ENCODE measurements at regions not wholly inside any gene's neighbourhood (a gene's known extent, or its start where the extent isn't known, plus 50 kb on each side); places are given as distances from the start of the nearest gene placed in this dataset.

DNA sequence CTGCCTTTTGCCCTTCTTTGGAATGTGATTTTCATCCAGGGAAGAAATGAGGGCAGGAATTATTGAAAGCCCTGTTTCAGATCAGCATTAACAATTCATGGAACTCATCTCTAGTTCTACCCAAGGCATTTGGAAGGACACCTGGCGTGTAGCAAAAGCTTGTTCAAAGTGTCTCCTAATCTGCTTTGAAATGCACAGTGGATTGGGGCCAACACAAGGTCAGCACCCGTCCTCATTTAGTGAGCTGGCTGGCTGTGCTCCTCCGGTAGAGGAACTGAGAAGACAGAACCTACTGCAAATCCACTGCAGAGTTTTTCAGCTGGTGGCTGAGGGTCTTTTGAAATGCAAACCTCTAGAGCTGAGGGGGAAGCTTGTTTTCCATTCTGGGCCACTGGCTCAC lies 141.6 kb upstream of the STT3B start:
- DNase-seq: no peak

DNA sequence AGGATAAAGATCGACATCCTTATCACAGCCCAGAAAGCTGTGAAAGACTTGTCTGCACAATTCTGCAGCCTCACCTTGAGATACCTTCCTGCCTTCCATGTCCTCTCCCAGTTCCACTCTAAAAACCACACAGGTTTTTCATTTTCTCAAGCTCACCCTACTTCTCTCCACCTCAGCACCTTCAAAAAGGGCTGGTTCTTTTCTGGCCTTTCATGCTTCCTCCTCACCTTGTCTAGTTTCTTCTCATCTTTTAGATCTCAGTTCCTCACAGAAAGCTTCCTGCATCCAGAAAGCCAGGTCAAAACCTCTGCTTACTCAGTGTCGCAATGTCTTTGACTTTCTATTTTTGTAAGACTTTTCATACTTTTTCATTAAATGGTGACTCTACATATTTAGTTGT lies 140.2 kb upstream of the STT3B start:
- DNase-seq: no peak

DNA sequence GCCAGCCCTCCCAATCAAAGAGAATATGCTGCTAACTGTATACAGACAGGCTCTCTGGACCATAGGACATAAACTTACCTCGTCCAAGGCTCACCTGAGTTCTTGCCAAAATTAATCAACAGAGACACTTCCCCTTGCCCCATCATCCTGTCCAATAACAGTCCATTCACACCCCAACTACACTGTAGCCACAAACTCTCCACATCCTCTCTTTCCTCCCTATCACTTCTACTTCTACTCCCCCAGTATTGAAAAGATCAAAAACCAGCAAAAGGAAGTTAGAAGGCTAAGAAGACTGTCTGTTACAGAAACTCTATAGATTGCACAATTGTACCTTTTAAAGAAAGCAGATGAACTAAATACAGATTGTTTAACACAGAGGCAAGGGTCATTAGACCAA lies 133.5 kb upstream of the STT3B start:
- no peak for DNase-seq

DNA sequence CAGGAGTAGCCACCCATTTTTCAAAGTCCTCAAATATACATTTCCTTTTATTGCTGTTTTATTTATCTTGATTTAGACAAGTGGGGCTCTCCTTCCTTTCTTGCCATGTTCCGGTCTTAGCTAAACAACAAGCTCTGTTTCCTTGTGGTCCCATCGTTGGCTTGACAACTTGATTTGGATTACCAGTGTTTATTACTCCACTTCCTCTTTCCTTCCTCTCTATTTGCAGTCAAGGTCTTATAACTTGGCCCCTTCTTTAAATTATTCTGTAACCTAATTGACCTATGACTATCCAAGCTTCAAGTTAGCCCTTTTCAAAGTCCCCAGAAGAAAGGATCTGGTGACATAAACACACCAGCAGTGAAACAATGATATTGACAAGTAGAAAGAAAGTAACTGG lies 130.6 kb upstream of the STT3B start:
- no peak for DNase-seq

DNA sequence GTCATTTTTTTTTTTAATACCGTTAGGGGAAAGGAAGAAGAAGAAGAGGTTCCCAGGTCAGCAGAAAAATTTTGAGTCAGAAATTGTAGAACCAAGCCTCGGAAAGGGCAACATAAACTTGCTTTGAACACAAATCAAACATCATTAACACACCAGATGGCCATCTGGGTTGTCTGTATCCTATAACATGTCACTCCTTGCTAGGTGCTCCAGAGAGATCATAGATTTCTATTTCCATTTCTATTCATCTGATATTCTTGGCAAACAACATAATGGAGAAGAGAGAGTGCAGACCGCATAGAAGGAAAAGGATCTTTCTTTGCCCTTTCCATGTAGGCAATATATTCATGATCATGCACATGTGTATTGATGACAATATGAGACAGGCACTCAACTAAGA lies 129.5 kb upstream of the STT3B start:
- no peak for DNase-seq

DNA sequence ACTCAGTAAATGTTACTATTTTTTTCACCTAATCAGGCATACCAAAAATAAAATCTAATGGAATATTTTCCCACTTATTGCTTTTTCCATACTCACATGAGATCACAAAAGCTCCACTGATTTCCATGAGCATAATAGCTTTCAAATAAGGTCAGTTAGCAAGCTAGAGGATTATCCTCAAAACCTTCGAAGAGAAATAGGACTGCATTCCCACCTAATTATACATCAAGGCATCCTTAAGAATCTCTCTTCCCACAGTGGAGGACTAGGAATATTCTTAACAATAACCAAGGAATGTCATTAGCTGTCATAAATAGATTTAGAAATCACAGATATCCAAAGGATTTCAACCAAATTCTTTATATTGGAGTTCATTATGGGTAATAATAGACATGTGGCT lies 127.9 kb upstream of the STT3B start:
- DNase-seq: no peak

DNA sequence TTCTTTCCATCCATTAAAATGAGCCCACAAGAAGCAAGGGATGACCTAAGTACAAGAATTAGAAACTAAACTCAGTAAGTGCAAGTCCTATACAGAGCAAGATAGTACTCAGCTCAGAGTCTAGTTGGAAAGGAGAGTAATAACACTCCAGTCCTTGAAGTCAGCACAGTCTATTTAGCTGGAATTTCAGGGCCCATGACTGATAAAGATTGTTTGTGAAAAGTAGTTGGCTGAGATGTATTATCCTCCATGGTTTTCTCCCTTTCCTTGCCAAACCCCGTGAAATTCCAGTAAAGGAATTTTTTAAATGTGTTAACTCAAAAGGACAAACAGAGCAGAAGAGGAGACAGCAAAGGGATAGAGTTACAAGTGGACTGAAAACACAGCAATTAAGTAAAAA lies 127.2 kb upstream of the STT3B start:
- DNase-seq: no peak

DNA sequence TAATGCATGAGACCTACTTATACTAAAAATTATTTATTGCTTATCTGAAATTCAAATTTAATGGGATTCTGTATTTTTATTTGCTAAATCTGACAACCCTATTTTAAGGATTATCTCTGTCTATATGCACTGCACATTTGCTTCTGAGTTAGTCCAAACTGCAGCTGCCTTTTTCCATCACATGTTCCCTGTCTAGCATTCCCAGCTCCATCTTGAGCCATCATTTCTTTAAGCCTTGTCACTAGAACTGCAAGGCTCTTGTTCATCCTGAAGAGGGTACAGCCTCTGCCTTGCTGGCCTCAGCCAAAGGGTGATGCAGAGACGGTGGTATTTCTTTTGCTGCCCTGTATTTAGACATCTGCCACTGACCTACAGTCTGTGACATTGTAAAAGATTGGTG lies 125.8 kb upstream of the STT3B start:
- no peak for DNase-seq

DNA sequence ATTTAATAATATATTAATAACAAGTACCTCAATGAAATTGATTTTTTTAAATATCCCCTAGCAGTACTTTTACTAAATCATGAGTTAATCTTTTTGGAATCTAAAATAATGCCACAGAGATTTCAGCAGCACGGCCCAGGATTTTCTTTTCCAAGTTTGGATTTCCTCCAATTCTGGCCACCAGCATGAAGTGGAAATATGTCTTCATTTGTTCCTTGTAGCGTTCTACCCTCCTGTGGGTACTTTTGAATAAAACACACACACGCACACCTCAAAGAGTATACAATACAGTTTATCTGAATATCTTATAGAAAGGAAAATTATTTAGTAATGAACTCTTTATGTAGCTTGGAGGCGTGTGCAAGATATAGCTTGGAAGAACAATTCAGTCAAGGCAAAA lies 125.1 kb upstream of the STT3B start:
- no peak for DNase-seq

DNA sequence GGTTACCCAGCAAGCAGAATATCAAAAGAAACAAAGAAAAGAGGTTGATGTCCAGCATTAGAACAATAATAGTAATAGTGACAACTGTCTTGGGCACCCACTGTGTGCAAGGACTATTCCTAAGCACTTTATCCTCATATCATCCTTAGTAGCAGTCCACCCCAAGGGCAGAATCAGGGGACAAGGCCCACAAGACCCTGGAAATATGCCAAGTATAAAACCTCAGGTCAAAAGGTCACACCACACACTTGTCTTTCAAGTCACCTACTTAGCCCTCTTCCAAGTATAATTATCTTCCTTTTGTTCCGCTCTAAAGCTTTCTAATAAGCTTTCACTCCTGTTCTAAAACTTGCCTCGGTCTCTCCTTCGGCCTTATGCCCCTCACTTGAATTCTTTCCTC lies 124.0 kb upstream of the STT3B start:
- no peak for DNase-seq

DNA sequence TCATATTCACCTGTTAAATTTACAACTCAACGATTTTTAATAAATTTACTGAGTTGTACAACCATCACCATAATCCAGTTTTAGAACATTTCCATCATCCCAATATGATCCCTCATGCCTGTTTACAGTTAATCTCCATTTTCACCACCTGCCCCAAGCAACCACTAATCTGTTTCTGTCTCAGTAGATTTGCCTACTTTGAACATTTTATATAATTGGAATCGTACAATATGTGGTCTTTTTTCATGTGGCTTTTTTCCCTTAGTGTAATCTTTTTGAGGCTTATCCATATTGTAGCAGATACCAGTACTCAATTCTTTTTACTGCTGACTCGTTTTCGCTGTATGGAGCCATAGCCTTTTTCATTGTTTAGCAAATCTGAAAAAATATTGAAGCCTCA lies 123.3 kb upstream of the STT3B start:
- DNase-seq: no peak

DNA sequence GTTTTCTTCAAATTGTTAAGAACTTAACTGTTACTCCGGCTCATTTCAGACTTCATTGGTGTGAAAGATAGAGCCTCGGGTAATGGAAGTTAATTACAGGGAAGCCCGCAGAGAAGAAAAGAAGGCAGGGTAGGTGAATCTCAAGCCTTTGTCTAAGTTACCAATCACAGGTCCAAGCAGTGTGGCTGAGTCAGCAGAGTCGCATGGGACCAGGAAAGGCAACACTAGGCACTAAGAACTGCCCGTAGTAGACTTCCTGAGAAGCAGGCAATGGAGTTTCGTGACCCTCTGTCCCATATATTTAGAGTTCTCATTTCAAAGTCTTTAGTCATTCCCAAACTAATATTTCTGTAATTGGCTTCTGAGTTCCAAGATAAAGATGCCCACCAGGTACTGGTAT lies 122.9 kb upstream of the STT3B start:
- no peak for DNase-seq

DNA sequence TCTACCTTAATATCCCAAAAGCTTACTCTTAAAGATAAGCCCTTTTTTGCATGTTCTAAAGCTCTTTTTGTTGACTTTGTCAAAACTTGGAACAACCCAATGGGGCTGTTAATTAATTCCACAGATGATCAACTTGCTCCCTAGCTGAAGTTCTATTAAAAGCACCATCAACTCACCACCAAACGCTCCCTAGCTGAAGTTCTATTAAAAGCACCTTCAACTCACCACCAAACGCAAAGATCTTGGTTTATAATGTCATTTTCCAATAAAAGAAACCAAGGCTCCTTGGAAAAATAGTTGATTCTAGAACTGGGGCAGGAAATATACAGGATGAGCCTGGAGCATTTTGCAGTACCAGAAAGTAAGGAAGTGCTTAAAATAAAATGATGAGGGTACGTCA lies 122.3 kb upstream of the STT3B start:
- no peak for DNase-seq

DNA sequence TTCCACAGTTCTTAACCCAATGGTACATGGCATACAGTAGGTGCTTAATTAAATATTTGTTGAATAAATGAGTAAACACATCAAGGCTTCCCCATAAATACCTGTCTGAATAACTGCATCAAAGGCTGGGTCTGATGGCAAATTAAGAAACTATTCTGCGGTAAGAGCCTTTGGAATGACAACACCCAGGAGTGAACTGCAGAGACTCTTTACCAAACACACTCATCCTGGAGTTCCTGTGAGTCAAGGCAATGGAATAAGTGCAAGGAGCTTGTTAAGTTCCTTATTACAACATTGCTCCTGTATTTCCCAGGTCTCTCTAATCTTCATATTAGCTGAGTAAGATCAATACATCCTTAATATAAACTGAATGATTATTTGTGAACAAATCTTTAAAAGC lies 119.9 kb upstream of the STT3B start:
- DNase-seq: no peak

DNA sequence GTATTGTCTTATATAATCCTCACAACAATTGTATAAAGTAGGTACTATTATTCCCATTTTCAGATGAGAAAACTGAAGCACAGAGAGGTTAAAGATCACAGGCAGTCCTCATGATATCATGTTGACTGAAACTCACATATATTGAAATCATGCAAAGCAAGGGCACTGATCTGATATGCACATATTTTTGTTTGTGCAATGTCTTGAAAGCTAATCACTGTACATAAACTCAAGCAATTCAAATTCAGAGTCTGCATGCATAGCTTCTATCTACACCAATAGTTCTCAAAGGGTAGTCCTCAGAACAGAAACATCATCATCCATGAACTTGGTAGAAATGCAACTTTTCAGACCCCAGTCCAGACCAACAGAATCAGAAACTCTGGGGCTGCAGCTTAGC lies 119.2 kb upstream of the STT3B start:
- no peak for DNase-seq

DNA sequence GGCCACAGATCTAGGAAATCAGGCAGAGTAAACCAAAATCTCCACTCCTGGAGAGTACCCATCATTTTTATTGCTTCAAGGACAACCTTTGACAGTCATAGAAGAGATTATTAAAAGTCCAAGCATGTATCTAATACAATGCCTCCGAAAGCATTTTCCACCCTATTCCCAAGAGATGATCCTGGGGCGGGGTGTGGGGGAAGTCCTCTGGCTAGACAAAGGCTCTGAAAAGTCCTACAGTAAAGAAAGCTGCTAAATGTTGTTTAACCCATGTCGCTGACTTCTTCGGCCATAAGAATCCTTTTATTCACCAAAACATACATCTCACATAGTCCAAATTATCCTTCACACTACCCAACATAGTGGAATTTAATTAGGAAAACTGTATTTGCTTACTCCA lies 115.7 kb upstream of the STT3B start:
- no peak for DNase-seq

DNA sequence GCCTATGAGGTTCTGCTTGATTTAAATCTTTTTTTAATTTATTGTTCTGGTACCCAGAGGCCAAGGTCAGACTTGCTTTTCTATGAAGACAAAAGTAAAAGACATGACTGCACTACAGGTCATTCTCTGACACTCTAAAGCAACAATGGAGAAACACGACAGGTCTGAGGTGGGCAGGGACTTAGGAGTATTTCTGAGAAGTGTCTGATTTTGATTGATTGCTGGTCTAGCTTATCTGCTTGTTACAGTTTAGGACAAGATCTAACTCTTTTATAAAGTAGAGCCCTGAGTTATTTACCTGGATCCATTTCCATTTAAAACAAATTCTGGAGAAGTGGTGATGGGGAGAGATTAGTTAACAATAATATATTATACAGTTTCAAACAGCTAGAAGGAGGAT lies 115.2 kb upstream of the STT3B start:
- no peak for DNase-seq

DNA sequence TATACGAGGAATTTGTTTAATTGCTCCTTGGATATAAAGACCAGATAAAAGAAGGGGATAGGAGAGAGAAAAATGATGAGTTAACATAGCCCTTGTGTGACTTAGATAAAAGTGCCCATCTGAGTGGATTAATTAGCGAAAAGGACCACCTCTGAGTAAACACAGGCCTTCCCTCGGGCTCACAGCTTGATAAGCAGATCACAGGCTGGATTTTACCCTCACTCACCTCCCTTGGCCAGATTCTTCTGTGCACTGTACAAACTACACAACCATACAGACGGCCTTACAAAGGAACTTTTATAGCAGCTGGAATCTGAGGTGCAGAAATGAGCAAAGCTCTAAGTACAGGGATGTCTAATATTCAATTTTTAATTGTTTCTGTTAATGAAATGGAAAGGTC lies 112.4 kb upstream of the STT3B start:
- DNase-seq: no peak

DNA sequence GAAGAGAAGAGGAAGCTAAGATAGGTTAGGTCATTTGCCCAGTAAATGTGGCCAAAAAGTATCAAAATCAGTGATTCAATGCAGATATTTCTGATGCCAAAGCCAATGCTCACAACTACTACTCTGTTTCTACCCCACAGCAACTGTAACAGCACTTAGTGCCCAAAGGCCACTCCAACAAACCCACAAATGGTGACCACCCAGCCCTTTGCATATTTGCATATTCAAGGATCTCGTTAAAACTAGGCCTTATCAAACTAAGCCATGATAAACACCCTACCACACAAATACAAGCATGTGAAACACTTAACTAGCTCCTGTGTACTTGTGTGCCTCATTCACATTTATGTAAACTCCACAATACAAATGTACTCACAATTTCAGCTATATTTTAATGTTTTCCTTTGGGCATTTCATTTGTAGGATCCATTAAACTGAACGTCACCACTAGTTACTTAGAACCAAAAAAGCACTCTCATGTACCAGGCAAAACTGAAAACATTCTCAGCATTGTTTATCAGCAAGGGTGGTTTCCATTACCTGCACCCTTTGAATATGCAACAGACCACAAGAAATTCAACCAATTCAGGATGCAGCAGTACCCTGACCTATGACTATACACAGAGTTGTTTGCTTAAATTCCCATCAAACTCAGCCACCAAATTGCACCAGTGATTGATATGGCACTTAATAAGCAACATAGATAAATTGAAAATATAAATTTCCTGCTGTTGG lies 111.2 kb upstream of the STT3B start:
- no peak for DNase-seq

DNA sequence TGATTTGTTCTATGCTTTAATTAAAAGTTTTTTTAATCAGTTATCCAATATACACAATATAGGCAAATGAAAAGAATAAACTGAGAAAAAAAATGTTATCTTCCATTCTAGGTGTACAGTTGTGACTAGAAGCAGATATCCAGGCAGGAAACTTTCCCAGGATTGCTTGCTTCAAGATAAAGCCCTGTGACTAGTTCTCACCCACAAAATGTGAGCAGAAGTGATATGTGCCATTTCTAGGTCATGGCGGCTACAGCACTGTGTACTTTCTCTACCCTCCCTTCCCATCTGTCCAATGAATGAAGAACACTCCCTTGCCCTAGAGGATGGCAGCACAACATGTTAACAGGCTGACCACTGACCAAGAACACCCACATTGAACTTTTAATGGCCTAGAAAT lies 110.5 kb upstream of the STT3B start:
- no peak for DNase-seq

DNA sequence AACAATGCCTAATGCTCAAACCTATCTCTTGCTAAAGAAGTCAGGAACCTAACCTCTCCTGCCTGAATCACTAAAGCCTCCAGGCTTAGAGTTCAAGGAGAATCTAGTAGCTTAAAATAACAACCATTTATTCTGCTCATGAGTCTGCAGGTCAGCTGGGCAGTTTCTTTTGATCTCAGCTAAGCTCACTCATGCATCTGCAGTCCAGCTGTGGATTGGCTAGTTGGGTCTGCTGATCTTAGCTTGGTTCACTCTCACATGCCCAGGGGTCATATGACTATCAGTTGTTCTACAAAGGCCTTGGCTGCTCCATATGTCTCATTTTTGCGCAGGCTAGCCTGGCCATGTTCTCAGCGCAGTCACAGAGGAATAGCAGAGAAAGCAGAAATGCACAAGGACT lies 109.2 kb upstream of the STT3B start:
- peak; percentile 57 for DNase-seq

DNA sequence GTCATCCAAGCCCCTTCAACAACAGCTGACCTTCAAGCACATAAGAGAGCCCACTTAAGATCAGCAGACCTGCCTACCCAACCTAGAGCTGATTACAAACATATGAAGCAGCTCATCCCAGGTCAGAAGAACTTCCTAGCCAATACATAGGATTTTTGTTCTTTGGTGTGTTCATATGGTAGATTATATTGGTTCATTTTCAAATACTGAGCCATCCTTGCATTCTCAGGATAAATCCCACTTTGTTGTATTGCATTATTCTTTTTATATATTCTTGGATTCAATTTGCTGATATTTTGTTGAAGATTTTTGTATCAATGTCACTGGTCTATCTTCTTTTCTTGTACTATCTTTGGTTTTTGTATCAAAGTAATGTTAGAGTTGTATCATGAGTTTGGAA lies 107.3 kb upstream of the STT3B start:
- no peak for DNase-seq

DNA sequence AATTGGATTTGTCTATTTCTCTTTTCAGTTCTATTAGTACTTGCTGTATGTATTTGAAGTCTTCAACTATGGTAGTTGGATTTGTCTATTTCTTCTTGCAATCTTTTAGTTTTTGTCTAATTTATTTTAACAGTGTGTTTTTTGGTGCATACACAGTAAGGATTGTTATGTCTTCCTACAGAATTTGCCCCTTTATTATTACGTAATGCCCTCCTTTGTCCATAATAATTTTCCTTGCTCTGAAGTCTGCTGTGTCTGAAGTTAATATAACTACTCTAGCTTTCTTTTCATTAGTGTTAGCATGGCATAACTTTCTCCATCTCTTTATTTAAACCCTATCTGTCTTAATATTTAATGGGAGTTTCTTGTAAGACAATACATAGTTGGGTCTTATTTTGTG lies 105.1 kb upstream of the STT3B start:
- no peak for DNase-seq

DNA sequence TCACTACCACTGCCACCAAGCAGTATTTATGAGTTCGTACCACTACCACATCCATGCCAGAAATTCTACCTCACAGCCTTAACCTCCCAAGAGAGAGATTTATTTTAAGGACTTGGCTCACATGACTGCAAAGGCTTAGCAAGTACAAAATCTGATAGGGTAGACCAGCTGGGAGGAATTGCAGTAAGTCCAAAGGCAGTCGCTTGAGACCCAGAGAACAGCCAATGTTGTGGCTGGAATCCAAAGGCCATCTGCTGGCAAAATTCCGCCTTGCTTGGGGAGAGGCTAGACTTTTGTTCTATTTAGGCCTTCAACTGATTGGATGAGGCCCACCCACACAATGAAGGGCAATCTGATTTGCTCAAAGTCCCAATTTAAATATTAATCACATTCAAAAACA lies 101.4 kb upstream of the STT3B start:
- DNase-seq: no peak

Data from left kidney (tissue), 1 donor.